HEK293T (cell line): ENCODE measurements at regions not wholly inside any gene's neighbourhood (a gene's known extent, or its start where the extent isn't known, plus 50 kb on each side); places are given as distances from the start of the nearest gene placed in this dataset.
A peak's percentile ranks its signal among the peaks of the same experiment; 100 is the strongest.

Experiments
- CTCF ChIA-PET: fragments of 350-600 bp; formaldehyde crosslinking; extraction: SDS; loops from one replicate; lab custom pipeline; 2021; ENCODE audit warnings: antibody characterized with exemption, inconsistent platforms; lab: Yijun Ruan, JAX
- POLR2A ChIA-PET: fragments of 350-600 bp; formaldehyde crosslinking; extraction: SDS; loops from one replicate; lab custom pipeline; 2020; ENCODE audit warnings: antibody characterized with exemption, inconsistent platforms; lab: Yijun Ruan, JAX
- DNase-seq: peaks from one replicate; pipeline ENCODE4 v3.0.0; 2012; ENCODE audit warnings: mixed read lengths; ENCODE audit errors: extremely low spot score
- ARNT ChIP-seq: fragments of 450-650 bp; IDR thresholded peaks from 2 replicates; pipeline ENCODE4 v1.6.1; 2017; ENCODE audit warnings: mild to moderate bottlenecking
- BHLHE40 ChIP-seq: fragments of 450-650 bp; IDR thresholded peaks from 2 replicates; pipeline ENCODE4 v1.6.1; 2016; ENCODE audit warnings: mild to moderate bottlenecking, moderate library complexity, borderline replicate concordance
- CTBP1 ChIP-seq: fragments of 450-650 bp; IDR thresholded peaks from 2 replicates; pipeline ENCODE4 v1.6.1; 2016; ENCODE audit warnings: borderline replicate concordance
- ELF4 ChIP-seq: fragments of 450-650 bp; IDR thresholded peaks from 2 replicates; pipeline ENCODE4 v1.6.1; 2017; ENCODE audit warnings: antibody characterized with exemption
- FOXA1 ChIP-seq: fragments of 450-650 bp; IDR thresholded peaks from 2 replicates; pipeline ENCODE4 v1.6.1; 2016; ENCODE audit warnings: mild to moderate bottlenecking
- FOXK2 ChIP-seq: fragments of 450-650 bp; IDR thresholded peaks from 2 replicates; pipeline ENCODE4 v1.6.1; 2016; ENCODE audit warnings: mild to moderate bottlenecking
- FOXM1 ChIP-seq: fragments of 450-650 bp; IDR thresholded peaks from 2 replicates; pipeline ENCODE4 v1.6.1; 2017; ENCODE audit warnings: mild to moderate bottlenecking, borderline replicate concordance
- HDGF ChIP-seq: fragments of 450-650 bp; IDR thresholded peaks from 2 replicates; pipeline ENCODE4 v1.6.1; 2017; ENCODE audit warnings: antibody characterized with exemption, borderline replicate concordance
- L3MBTL2 ChIP-seq: fragments of 450-650 bp; conservative IDR thresholded peaks from 2 replicates; pipeline ENCODE4 v1.6.1; 2016; ENCODE audit warnings: mild to moderate bottlenecking
- LEF1 ChIP-seq: fragments of 450-650 bp; IDR thresholded peaks from 2 replicates; pipeline ENCODE4 v1.6.1; 2017; ENCODE audit warnings: mild to moderate bottlenecking, borderline replicate concordance
- NFRKB ChIP-seq: fragments of 450-650 bp; IDR thresholded peaks from 2 replicates; pipeline ENCODE4 v1.6.1; 2016; ENCODE audit warnings: mild to moderate bottlenecking, moderate library complexity
- SP1 ChIP-seq: fragments of 450-650 bp; IDR thresholded peaks from 2 replicates; pipeline ENCODE4 v1.6.1; 2017
- SUZ12 ChIP-seq: fragments of 450-650 bp; IDR thresholded peaks from 2 replicates; pipeline ENCODE4 v1.6.1; 2016; ENCODE audit warnings: mild to moderate bottlenecking
- TARDBP ChIP-seq: fragments of 450-650 bp; IDR thresholded peaks from 2 replicates; pipeline ENCODE4 v1.6.1; 2016
- ZNF384 ChIP-seq: fragments of 450-650 bp; IDR thresholded peaks from 2 replicates; pipeline ENCODE4 v1.6.1; 2016
- TF ChIP-seq, protein P1 (sequence below): fragments of 450-650 bp; IDR thresholded peaks from 2 replicates; pipeline ENCODE4 v1.6.1; 2016

DNA sequence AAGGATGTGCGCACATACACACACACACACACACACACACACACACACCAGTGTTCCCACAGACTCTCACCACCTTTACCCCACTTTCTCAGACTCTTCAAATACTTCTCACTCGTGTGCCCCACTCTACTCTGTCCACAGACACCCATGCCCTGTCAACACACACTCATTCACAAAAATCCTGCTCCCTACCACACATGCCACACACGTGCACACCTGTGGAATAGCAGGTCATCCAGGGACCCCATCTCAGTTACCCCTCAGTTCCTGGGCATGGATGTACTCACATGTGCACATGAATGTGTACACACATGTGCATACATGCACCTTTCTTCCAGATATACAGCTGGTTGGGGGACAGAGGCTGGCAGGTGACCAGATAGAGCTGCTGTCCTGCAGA, 142.9 kb downstream of the EMX2 start:
- ChIA-PET POLR2A (no interaction called here), CTCF (no interaction called here)
- no peak for DNase-seq
- no peak for TF ChIP-seq FOXM1
- TF ChIP-seq SP1: no peak

DNA sequence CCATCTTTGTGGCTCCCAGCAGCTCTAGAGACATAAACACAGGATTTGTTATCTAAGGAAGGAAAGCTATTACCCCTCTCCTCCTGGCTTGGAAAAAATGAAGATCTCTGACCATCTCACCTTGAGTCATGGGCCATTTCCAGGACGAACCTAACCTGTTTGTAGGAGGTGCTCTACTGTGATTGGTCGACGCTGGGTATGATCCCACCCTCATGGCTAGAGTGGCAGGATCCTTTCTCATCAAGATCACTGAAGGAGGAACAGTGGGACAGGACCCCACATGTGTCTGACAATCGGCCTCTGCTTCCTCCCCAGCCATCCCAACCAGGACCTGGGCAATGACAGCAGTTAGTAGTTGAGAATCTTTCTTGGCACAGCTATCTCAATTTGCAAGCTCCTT, 144.1 kb downstream of the EMX2 start:
- ChIA-PET POLR2A (no interaction called here), CTCF (no interaction called here)
- no peak for DNase-seq
- TF ChIP-seq ELF4: no peak
- TF ChIP-seq, protein P1, sequence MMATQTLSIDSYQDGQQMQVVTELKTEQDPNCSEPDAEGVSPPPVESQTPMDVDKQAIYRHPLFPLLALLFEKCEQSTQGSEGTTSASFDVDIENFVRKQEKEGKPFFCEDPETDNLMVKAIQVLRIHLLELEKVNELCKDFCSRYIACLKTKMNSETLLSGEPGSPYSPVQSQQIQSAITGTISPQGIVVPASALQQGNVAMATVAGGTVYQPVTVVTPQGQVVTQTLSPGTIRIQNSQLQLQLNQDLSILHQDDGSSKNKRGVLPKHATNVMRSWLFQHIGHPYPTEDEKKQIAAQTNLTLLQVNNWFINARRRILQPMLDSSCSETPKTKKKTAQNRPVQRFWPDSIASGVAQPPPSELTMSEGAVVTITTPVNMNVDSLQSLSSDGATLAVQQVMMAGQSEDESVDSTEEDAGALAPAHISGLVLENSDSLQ: peak; percentile 69

DNA sequence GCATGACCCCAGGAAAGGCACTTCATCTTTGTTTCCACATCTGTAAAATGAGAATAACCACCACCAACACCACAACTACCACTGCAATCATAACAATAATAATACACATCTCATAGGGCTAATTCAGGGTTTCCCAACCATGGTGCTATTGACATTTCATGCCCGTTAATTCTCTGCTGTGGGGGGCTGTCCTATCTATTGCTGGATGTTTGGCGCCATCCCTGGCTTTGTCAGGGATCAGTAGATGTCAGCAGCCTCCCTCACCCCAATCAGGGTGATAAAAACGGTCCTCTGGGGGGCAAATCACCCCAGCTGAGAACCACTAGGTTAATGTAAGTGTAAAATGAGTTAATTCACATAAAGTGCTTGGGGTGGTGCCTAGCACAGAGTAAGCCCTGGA, 145.8 kb downstream of the EMX2 start:
- TF ChIP-seq TARDBP: no peak
- no peak for TF ChIP-seq FOXM1
- TF ChIP-seq FOXA1: no peak
- TF ChIP-seq CTBP1: no peak
- no peak for TF ChIP-seq ZNF384
- TF ChIP-seq SP1: no peak
- TF ChIP-seq NFRKB: no peak
- no peak for TF ChIP-seq SUZ12
- TF ChIP-seq L3MBTL2: no peak
- TF ChIP-seq BHLHE40: no peak
- no peak for TF ChIP-seq ELF4
- no peak for TF ChIP-seq ARNT
- TF ChIP-seq LEF1: no peak
- TF ChIP-seq FOXK2: no peak
- TF ChIP-seq, protein P1: no peak
- TF ChIP-seq HDGF: no peak
- no peak for DNase-seq
- ChIA-PET POLR2A (no interaction called here), CTCF (no interaction called here)

DNA sequence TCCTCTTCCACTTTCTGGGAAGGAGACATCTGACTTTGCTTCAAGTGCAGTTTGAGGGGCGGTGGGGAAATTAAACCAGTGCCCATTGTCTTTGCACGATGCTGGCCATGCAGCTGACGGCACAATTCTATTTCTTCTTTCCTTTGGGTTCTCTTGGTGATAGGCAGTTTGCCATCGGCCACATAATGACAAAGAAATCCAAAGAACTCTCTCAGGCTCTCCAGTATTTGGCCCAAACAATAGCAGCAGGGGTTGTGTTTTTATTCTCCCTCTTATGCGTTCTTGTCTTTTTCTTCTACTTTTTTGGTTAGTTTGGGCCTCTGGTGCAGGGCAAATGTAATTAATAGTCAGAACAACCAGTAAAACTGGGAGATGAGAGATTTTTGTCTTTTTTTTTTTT, 147.0 kb downstream of the EMX2 start:
- CTCF ChIA-PET: no interaction called here

DNA sequence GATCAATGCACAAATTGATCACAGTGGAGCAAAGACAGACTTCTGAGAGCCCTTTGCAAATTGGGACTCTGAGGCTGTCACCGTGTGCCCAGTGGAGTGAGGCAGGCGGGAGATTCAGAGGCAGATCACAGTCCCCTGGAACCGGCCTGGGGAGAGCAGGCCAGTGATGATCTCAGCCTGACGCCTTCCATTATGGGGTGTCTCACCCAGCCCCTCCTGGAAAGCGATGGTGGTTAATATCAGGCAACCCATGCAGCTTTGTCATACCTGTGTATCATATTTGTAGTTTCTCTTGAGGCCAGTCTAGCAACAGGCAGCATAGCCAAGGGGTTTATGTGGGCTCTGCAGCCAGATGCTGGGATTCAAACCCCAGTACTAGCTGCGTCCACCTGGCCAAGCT, 147.8 kb downstream of the EMX2 start:
- POLR2A ChIA-PET: no interaction called here
- CTCF ChIA-PET: no interaction called here
- no peak for DNase-seq
- TF ChIP-seq LEF1: no peak
- no peak for TF ChIP-seq NFRKB
- TF ChIP-seq L3MBTL2: no peak
- TF ChIP-seq TARDBP: no peak
- TF ChIP-seq SUZ12: no peak

More for the DNA sequence above, 147.0 kb downstream of the EMX2 start:
- TF ChIP-seq FOXK2 (no peak), ARNT (no peak), FOXM1 (no peak), SUZ12 (no peak), SP1 (no peak), HDGF (no peak), CTBP1 (no peak), TARDBP (no peak), NFRKB (no peak), ZNF384 (no peak)
- no peak for DNase-seq
- POLR2A ChIA-PET: no interaction called here

DNA sequence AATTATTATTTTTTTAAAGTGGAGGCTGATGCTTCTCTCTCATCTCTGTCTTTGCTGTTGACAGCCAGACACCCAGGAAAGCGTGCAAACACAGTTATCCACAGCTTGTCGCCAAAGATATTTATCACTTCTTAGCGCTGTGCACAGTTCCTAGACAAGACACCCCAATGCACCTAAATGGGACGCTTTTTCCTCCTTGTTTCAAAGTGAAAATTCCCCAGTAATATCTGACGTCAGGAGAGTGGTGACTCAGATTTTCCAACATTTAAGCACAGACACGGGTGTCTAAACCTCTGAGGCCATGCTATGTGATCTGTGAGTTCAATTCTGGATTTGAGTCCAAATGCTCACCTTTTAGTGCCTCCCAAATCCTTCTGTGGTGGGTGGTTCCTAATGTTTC, 151.6 kb downstream of the EMX2 start:
- no peak for DNase-seq
- POLR2A ChIA-PET: no interaction called here
- TF ChIP-seq ELF4: no peak
- TF ChIP-seq ZNF384: no peak
- no peak for TF ChIP-seq HDGF
- no peak for TF ChIP-seq FOXM1
- TF ChIP-seq SUZ12: no peak
- TF ChIP-seq ARNT: no peak
- TF ChIP-seq LEF1: no peak
- TF ChIP-seq FOXA1: no peak
- TF ChIP-seq SP1: no peak
- no peak for TF ChIP-seq NFRKB
- TF ChIP-seq CTBP1: no peak
- TF ChIP-seq, protein P1: no peak
- TF ChIP-seq L3MBTL2: no peak
- no peak for TF ChIP-seq TARDBP
- TF ChIP-seq BHLHE40: no peak
- no peak for TF ChIP-seq FOXK2
- CTCF ChIA-PET: no interaction called here

DNA sequence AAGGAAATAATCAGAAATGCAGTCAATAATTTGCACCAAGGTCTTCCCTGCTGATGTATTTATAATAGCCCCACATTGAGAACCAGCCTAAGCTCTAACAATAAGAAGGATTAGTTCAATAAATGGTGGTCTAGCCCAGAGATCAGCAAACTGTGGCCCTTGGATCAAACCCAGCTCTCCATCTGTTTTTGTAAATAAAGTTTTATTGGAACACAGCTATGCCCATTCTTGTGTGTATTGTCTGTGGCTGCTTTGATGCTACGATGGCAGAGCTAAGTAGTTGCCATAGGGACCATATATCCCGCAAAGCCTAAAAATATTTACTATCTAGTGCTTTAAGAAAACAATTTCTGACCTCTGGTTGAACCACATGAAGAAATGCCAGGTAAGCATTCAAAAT, 154.9 kb downstream of the EMX2 start:
- no peak for DNase-seq
- ChIA-PET POLR2A (no interaction called here), CTCF (no interaction called here)
- TF ChIP-seq TARDBP: no peak
- TF ChIP-seq ZNF384: no peak
- TF ChIP-seq FOXM1: no peak
- no peak for TF ChIP-seq FOXA1
- TF ChIP-seq SP1: no peak
- no peak for TF ChIP-seq ARNT
- no peak for TF ChIP-seq FOXK2
- no peak for TF ChIP-seq SUZ12
- TF ChIP-seq, protein P1: no peak
